ENCODE measurements at regions not wholly inside any gene's neighbourhood (a gene's known extent, or its start where the extent isn't known, plus 50 kb on each side); places are given as distances from the start of the nearest gene placed in this dataset.

GRCh38 chr3:178386880-178387279 is 149.4 kb upstream of the KCNMB2 start:
- TF ChIP-seq EZH2 (IDR thresholded peaks at IDR 0.05; ENCODE audit: borderline replicate concordance, insufficient read depth, low read depth, low read length, poor library complexity, severe bottlenecking) (no peak), CTCF (IDR thresholded peaks at IDR 0.05) (no peak)
